ENCODE measurements at regions not wholly inside any gene's neighbourhood (a gene's known extent, or its start where the extent isn't known, plus 50 kb on each side); places are given as distances from the start of the nearest gene placed in this dataset.

GRCh38 chr2:12795851-12796250 is 79.1 kb downstream of the TRIB2 start:
- H4K20me1 ChIP-seq (ENCODE audit: insufficient read depth, low read length) = no peaks in the 10 kb centered on the region
- no peak overlapping the region for H3K27ac ChIP-seq (ENCODE audit: low read length)
- no peak overlapping the region for H2AFZ ChIP-seq (ENCODE audit: low read depth, low read length)
- H3K4me1 ChIP-seq (ENCODE audit: insufficient read depth, low read length) = no peaks in the 10 kb centered on the region
- no peak overlapping the region for H3K4me3 ChIP-seq (ENCODE audit: low read depth in 1 of 2, low read length in 2 of 2)
- no peak for ATAC-seq (ENCODE audit: insufficient read depth, low read depth)
- no peak overlapping the region for H3K4me2 ChIP-seq (ENCODE audit: insufficient read depth, low read length)
- no peak for DNase-seq
- no peaks in the 10 kb centered on the region for H3K36me3 ChIP-seq (ENCODE audit: insufficient read depth, low read length)
- no peaks in the 10 kb centered on the region for H3K79me2 ChIP-seq (ENCODE audit: insufficient read depth, low read length)
- TF ChIP-seq EZH2 (IDR thresholded peaks at IDR 0.05; ENCODE audit: borderline replicate concordance, low read depth, low read length, severe bottlenecking) = no peak
- TF ChIP-seq CTCF (IDR thresholded peaks at IDR 0.05; ENCODE audit: borderline replicate concordance, extremely low read depth, low read length, poor library complexity, severe bottlenecking) = no peak
- H3K9ac ChIP-seq (ENCODE audit: low read depth, low read length) = no peak overlapping the region
- H3K9me3 ChIP-seq (ENCODE audit: insufficient read depth, low read length, severe bottlenecking) = no peaks in the 10 kb centered on the region
- no peaks in the 10 kb centered on the region for H3K27me3 ChIP-seq (ENCODE audit: insufficient read depth, low read length, poor library complexity)

- no peaks in the 10 kb centered on the region for H3K4me1 ChIP-seq (ENCODE audit: insufficient read depth, low read length)
- H3K27ac ChIP-seq (ENCODE audit: low read length) = no peak overlapping the region
- H3K4me3 ChIP-seq (ENCODE audit: low read depth in 1 of 2, low read length in 2 of 2) = no peak overlapping the region
- TF ChIP-seq CTCF (IDR thresholded peaks at IDR 0.05; ENCODE audit: borderline replicate concordance, extremely low read depth, low read length, poor library complexity, severe bottlenecking) = no peak
- no peak for TF ChIP-seq EZH2 (IDR thresholded peaks at IDR 0.05; ENCODE audit: borderline replicate concordance, low read depth, low read length, severe bottlenecking)
- H3K79me2 ChIP-seq (ENCODE audit: insufficient read depth, low read length) = no peaks in the 10 kb centered on the region
- H3K4me2 ChIP-seq (ENCODE audit: insufficient read depth, low read length) = no peak overlapping the region
- H2AFZ ChIP-seq (ENCODE audit: low read depth, low read length) = no peak overlapping the region
- no peak for DNase-seq
- no peaks in the 10 kb centered on the region for H3K9me3 ChIP-seq (ENCODE audit: insufficient read depth, low read length, severe bottlenecking)
- no peak overlapping the region for H3K9ac ChIP-seq (ENCODE audit: low read depth, low read length)
- H4K20me1 ChIP-seq (ENCODE audit: insufficient read depth, low read length) = no peaks in the 10 kb centered on the region
- H3K36me3 ChIP-seq (ENCODE audit: insufficient read depth, low read length) = no peaks in the 10 kb centered on the region
- no peaks in the 10 kb centered on the region for H3K27me3 ChIP-seq (ENCODE audit: insufficient read depth, low read length, poor library complexity)
- ATAC-seq (ENCODE audit: insufficient read depth, low read depth) = no peak
These were observed 79.9 kb downstream of the TRIB2 start for GRCh38 chr2:12796657-12797056.

GRCh38 chr2:12797815-12798214 is 81.1 kb downstream of the TRIB2 start:
- DNase-seq (no peak), ATAC-seq (ENCODE audit: insufficient read depth, low read depth) (no peak)
- H3K79me2 ChIP-seq (ENCODE audit: insufficient read depth, low read length) = no peaks in the 10 kb centered on the region
- H3K27ac ChIP-seq (ENCODE audit: low read length) = no peak overlapping the region
- no peaks in the 10 kb centered on the region for H3K27me3 ChIP-seq (ENCODE audit: insufficient read depth, low read length, poor library complexity)
- H3K9ac ChIP-seq (ENCODE audit: low read depth, low read length) = no peak overlapping the region
- no peaks in the 10 kb centered on the region for H3K36me3 ChIP-seq (ENCODE audit: insufficient read depth, low read length)
- no peaks in the 10 kb centered on the region for H3K4me1 ChIP-seq (ENCODE audit: insufficient read depth, low read length)
- H2AFZ ChIP-seq (ENCODE audit: low read depth, low read length) = no peak overlapping the region
- H4K20me1 ChIP-seq (ENCODE audit: insufficient read depth, low read length) = no peaks in the 10 kb centered on the region
- peaks cover 7% of the 10 kb centered on the region for H3K9me3 ChIP-seq (ENCODE audit: insufficient read depth, low read length, severe bottlenecking)
- TF ChIP-seq CTCF (IDR thresholded peaks at IDR 0.05; ENCODE audit: borderline replicate concordance, extremely low read depth, low read length, poor library complexity, severe bottlenecking) (no peak), EZH2 (IDR thresholded peaks at IDR 0.05; ENCODE audit: borderline replicate concordance, low read depth, low read length, severe bottlenecking) (no peak)
- H3K4me3 ChIP-seq (ENCODE audit: low read depth in 1 of 2, low read length in 2 of 2) = no peak overlapping the region
- H3K4me2 ChIP-seq (ENCODE audit: insufficient read depth, low read length) = no peak overlapping the region

- no peaks in the 10 kb centered on the region for H4K20me1 ChIP-seq (ENCODE audit: insufficient read depth, low read length)
- H2AFZ ChIP-seq (ENCODE audit: low read depth, low read length) = no peak overlapping the region
- H3K27me3 ChIP-seq (ENCODE audit: insufficient read depth, low read length, poor library complexity) = no peaks in the 10 kb centered on the region
- DNase-seq (no peak), ATAC-seq (ENCODE audit: insufficient read depth, low read depth) (no peak)
- no peak overlapping the region for H3K4me2 ChIP-seq (ENCODE audit: insufficient read depth, low read length)
- no peak overlapping the region for H3K27ac ChIP-seq (ENCODE audit: low read length)
- H3K4me3 ChIP-seq (ENCODE audit: low read depth in 1 of 2, low read length in 2 of 2) = no peak overlapping the region
- H3K9ac ChIP-seq (ENCODE audit: low read depth, low read length) = no peak overlapping the region
- no peaks in the 10 kb centered on the region for H3K4me1 ChIP-seq (ENCODE audit: insufficient read depth, low read length)
- no peak for TF ChIP-seq EZH2 (IDR thresholded peaks at IDR 0.05; ENCODE audit: borderline replicate concordance, low read depth, low read length, severe bottlenecking)
- TF ChIP-seq CTCF (IDR thresholded peaks at IDR 0.05; ENCODE audit: borderline replicate concordance, extremely low read depth, low read length, poor library complexity, severe bottlenecking) = no peak
- H3K79me2 ChIP-seq (ENCODE audit: insufficient read depth, low read length) = no peaks in the 10 kb centered on the region
- no peaks in the 10 kb centered on the region for H3K36me3 ChIP-seq (ENCODE audit: insufficient read depth, low read length)
- H3K9me3 ChIP-seq (ENCODE audit: insufficient read depth, low read length, severe bottlenecking) = peaks cover 7% of the 10 kb centered on the region
These were observed 86.9 kb downstream of the TRIB2 start for GRCh38 chr2:12803607-12804006.
